ENCODE measurements at regions not wholly inside any gene's neighbourhood (a gene's known extent, or its start where the extent isn't known, plus 50 kb on each side); places are given as distances from the start of the nearest gene placed in this dataset.

DNA sequence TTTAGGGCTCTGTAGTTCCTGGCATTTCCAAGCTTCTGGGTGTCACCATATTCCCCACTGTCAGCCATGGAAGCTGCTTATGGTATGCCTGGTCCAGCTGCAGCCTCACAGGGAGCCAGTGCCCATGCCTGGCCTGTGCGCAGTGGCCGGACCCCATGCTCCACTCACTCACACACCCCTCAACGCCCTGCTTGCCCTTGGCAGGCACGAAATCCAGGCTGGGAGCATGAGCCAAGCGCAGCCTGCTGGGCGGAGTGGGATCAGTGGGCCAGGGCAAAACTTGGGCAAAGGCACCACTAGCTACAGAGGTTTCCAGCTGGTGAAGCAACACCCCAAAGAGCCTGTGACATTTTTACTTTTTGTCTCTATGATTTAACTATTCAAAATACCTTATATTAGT, 520.4 kb downstream of the RWDD3 start:
- Histone ChIP-seq H4K20me1 (ENCODE audit: insufficient read depth, low read length) (no peaks in the 10 kb centered on the region), H3K4me3 (replicated peaks in 1 of 3; ENCODE audit: low read depth in 2 of 3, low read length in 3 of 3) (no peak overlapping the region), H3K4me1 (ENCODE audit: control insufficient read depth in 1 of 2, insufficient read depth in 2 of 2, low read length in 2 of 2) (no peaks in the 10 kb centered on the region), H3K9me3 (replicated peaks in 1 of 2; ENCODE audit: control insufficient read depth in 1 of 2, insufficient read depth in 1 of 2, low read length in 2 of 2) (peaks cover 33 to 48% of the 10 kb centered on the region in 2 donors), H2AFZ (ENCODE audit: insufficient read depth, low read depth, low read length, poor library complexity, severe bottlenecking) (no peak overlapping the region), H3K9ac (ENCODE audit: insufficient read depth, low read length, poor library complexity, severe bottlenecking) (no peak overlapping the region), H3K4me2 (replicated peaks; ENCODE audit: extremely low read depth, low read length, poor library complexity, severe bottlenecking) (no peak overlapping the region), H3K27me3 (ENCODE audit: control insufficient read depth in 2 of 2, insufficient read depth in 2 of 2, low read length in 2 of 2) (no peaks in the 10 kb centered on the region), H3K79me2 (ENCODE audit: insufficient read depth, low read length) (no peaks in the 10 kb centered on the region), H3K36me3 (replicated peaks in 1 of 2; ENCODE audit: control insufficient read depth in 1 of 2, insufficient read depth in 2 of 2, low read length in 2 of 2) (no peaks in the 10 kb centered on the region), H3K27ac (ENCODE audit: low read depth in 1 of 2, low read length in 2 of 2) (no peak overlapping the region)
- no peak overlapping the region for H3K27ac Mint-ChIP-seq
- H3K36me3 Mint-ChIP-seq, result no peaks in the 10 kb centered on the region
- peaks cover 11 to 29% (median 22%) of the 10 kb centered on the region in 7 donors for H3K9me3 Mint-ChIP-seq
- H3K27me3 Mint-ChIP-seq (ENCODE audit: low read depth in 3 of 3), result peaks cover 0 to 3% (median 0%) of the 10 kb centered on the region in 3 donors
- no peak for TF ChIP-seq CTCF (IDR thresholded peaks at IDR 0.05)
- H3K4me3 Mint-ChIP-seq, result no peak overlapping the region
- DNase-seq, result no peak
- intact Hi-C loops (cut with micrococcal nuclease), result no loop called here
- no peaks in the 10 kb centered on the region for H3K4me1 Mint-ChIP-seq
- WGBS (ENCODE audit: insufficient coverage), result 96% methylated on average over 6 of the region's 6 CpGs

DNA sequence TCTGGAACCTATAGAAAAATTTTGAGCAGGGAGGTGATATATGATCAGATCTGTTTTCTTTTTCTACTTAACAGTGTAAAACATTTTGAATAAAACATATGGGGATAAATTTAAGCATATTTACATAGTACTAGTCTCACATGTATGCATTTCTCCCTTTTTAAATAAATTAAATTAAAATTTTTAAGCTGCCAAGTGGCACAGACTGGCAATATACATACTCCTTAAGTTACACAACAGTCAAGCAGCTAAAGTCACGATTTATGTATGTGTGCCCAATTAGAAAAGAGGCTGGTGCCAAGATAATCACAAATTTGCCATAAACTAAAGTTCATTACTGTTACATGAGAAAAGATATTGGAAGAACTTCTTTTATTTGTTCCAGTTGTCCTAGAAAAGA, 532.0 kb downstream of the RWDD3 start:
- H3K36me3 Mint-ChIP-seq, result no peaks in the 10 kb centered on the region
- H3K36me3 ChIP-seq (replicated peaks in 1 of 2; ENCODE audit: control insufficient read depth in 1 of 2, insufficient read depth in 2 of 2, low read length in 2 of 2), result no peaks in the 10 kb centered on the region
- H3K4me3 Mint-ChIP-seq, result no peak overlapping the region
- no peak for TF ChIP-seq CTCF (IDR thresholded peaks at IDR 0.05)
- WGBS (ENCODE audit: insufficient coverage), result no CpG with 5 or more reads among the region's 1 CpG
- H3K9me3 Mint-ChIP-seq, result peaks cover 0 to 23% (median 8%) of the 10 kb centered on the region in 7 donors
- no peaks in the 10 kb centered on the region for H3K79me2 ChIP-seq (ENCODE audit: insufficient read depth, low read length)
- H3K27me3 Mint-ChIP-seq (ENCODE audit: low read depth in 3 of 3), result peaks cover 0 to 2% (median 0%) of the 10 kb centered on the region in 3 donors
- H3K27me3 ChIP-seq (ENCODE audit: control insufficient read depth in 2 of 2, insufficient read depth in 2 of 2, low read length in 2 of 2), result no peaks in the 10 kb centered on the region
- no peak overlapping the region for H3K27ac ChIP-seq (ENCODE audit: low read depth in 1 of 2, low read length in 2 of 2)
- peaks cover 10 to 14% of the 10 kb centered on the region in 2 donors for H3K9me3 ChIP-seq (replicated peaks in 1 of 2; ENCODE audit: control insufficient read depth in 1 of 2, insufficient read depth in 1 of 2, low read length in 2 of 2)
- no peak overlapping the region for H2AFZ ChIP-seq (ENCODE audit: insufficient read depth, low read depth, low read length, poor library complexity, severe bottlenecking)
- H3K27ac Mint-ChIP-seq, result no peak overlapping the region
- no peak for DNase-seq
- H4K20me1 ChIP-seq (ENCODE audit: insufficient read depth, low read length), result no peaks in the 10 kb centered on the region
- H3K4me2 ChIP-seq (replicated peaks; ENCODE audit: extremely low read depth, low read length, poor library complexity, severe bottlenecking), result no peak overlapping the region
- H3K4me1 Mint-ChIP-seq, result no peaks in the 10 kb centered on the region
- H3K4me3 ChIP-seq (replicated peaks in 1 of 3; ENCODE audit: low read depth in 2 of 3, low read length in 3 of 3), result no peak overlapping the region
- H3K9ac ChIP-seq (ENCODE audit: insufficient read depth, low read length, poor library complexity, severe bottlenecking), result no peak overlapping the region
- H3K4me1 ChIP-seq (ENCODE audit: control insufficient read depth in 1 of 2, insufficient read depth in 2 of 2, low read length in 2 of 2), result no peaks in the 10 kb centered on the region
- intact Hi-C loops (cut with micrococcal nuclease), result no loop called here

Measured in CD14-positive monocyte (primary cell).